ENCODE measurements at regions not wholly inside any gene's neighbourhood (a gene's known extent, or its start where the extent isn't known, plus 50 kb on each side); places are given as distances from the start of the nearest gene placed in this dataset.

GRCh38 chr4:127238956-127239475 lies 393.7 kb upstream of the INTU start:
- no peak for TF ChIP-seq CTCF (IDR thresholded peaks at IDR 0.05; ENCODE audit: low read depth, low read length)

GRCh38 chr4:127239902-127240763 lies 392.6 kb upstream of the INTU start:
- DNase-seq: no peak
- Histone ChIP-seq H3K9me3 (ENCODE audit: severe bottlenecking) (no peaks in the 10 kb centered on the region), H3K27me3 (ENCODE audit: insufficient read depth, low read depth, severe bottlenecking) (no peaks in the 10 kb centered on the region), H3K27ac (no peak overlapping the region), H3K36me3 (no peaks in the 10 kb centered on the region), H3K4me3 (ENCODE audit: low read depth, low read length) (no peak overlapping the region)
- TF ChIP-seq CTCF (IDR thresholded peaks at IDR 0.05; ENCODE audit: low read depth, low read length): no peak

More at GRCh38 chr4:127238956-127239475, 393.7 kb upstream of the INTU start:
- Histone ChIP-seq H3K27ac (no peak overlapping the region), H3K9me3 (ENCODE audit: severe bottlenecking) (no peaks in the 10 kb centered on the region), H3K36me3 (no peaks in the 10 kb centered on the region), H3K4me3 (ENCODE audit: low read depth, low read length) (no peak overlapping the region), H3K27me3 (ENCODE audit: insufficient read depth, low read depth, severe bottlenecking) (no peaks in the 10 kb centered on the region)
- DNase-seq: no peak

GRCh38 chr4:127240764-127241105 lies 392.0 kb upstream of the INTU start:
- no peaks in the 10 kb centered on the region for H3K9me3 ChIP-seq (ENCODE audit: severe bottlenecking)
- no peak for TF ChIP-seq CTCF (IDR thresholded peaks at IDR 0.05; ENCODE audit: low read depth, low read length)
- H3K27ac ChIP-seq: no peak overlapping the region
- H3K4me3 ChIP-seq (ENCODE audit: low read depth, low read length): no peak overlapping the region
- no peaks in the 10 kb centered on the region for H3K27me3 ChIP-seq (ENCODE audit: insufficient read depth, low read depth, severe bottlenecking)
- no peaks in the 10 kb centered on the region for H3K36me3 ChIP-seq
- no peak for DNase-seq

- no peaks in the 10 kb centered on the region for H3K9me3 ChIP-seq (ENCODE audit: severe bottlenecking)
- no peak overlapping the region for H3K4me3 ChIP-seq (ENCODE audit: low read depth, low read length)
- DNase-seq: no peak
- no peak for TF ChIP-seq CTCF (IDR thresholded peaks at IDR 0.05; ENCODE audit: low read depth, low read length)
- no peaks in the 10 kb centered on the region for H3K36me3 ChIP-seq
- H3K27ac ChIP-seq: no peak overlapping the region
- no peaks in the 10 kb centered on the region for H3K27me3 ChIP-seq (ENCODE audit: insufficient read depth, low read depth, severe bottlenecking)
Observed at GRCh38 chr4:127244515-127244914, 388.2 kb upstream of the INTU start.

GRCh38 chr4:127246963-127247952 lies 385.5 kb upstream of the INTU start:
- Histone ChIP-seq H3K27me3 (ENCODE audit: insufficient read depth, low read depth, severe bottlenecking) (no peaks in the 10 kb centered on the region), H3K27ac (no peak overlapping the region), H3K36me3 (no peaks in the 10 kb centered on the region), H3K9me3 (ENCODE audit: severe bottlenecking) (no peaks in the 10 kb centered on the region), H3K4me3 (ENCODE audit: low read depth, low read length) (no peak overlapping the region)
- no peak for TF ChIP-seq CTCF (IDR thresholded peaks at IDR 0.05; ENCODE audit: low read depth, low read length)
- DNase-seq: no peak
